Lower leg skin (tissue), 3 donors: ENCODE measurements at regions not wholly inside any gene's neighbourhood (a gene's known extent, or its start where the extent isn't known, plus 50 kb on each side); places are given as distances from the start of the nearest gene placed in this dataset.

ENCODE experiments used
- CTCF ChIP-seq, 3 donors: fragments of 450-650 bp; IDR thresholded peaks; one replicate each; pipeline ENCODE4 v1.5.1; 2016; ENCODE audit warnings: antibody characterized with exemption in 3 of 3, mild to moderate bottlenecking in 3 of 3, moderate library complexity in 2 of 3
- POLR2A ChIP-seq, 2 donors: fragments of 450-650 bp; IDR thresholded peaks; one replicate each; pipeline ENCODE4 v1.6.1; 2016 to 2017; ENCODE audit warnings: antibody characterized with exemption in 2 of 2, mild to moderate bottlenecking in 1 of 2, moderate library complexity in 1 of 2

GRCh38 chr2:81068144-81068543, 763.6 kb upstream of the LRRTM1 start:
- no peak for TF ChIP-seq CTCF (IDR thresholded peaks at IDR 0.05)
- no peak for TF ChIP-seq POLR2A (IDR thresholded peaks at IDR 0.05)
